Astrocyte (in vitro differentiated cells and primary cell): ENCODE measurements at regions not wholly inside any gene's neighbourhood (a gene's known extent, or its start where the extent isn't known, plus 50 kb on each side); places are given as distances from the start of the nearest gene placed in this dataset.

ENCODE experiments used
- DNase-seq: peaks from one replicate; pipeline ENCODE4 v3.0.0-alpha.2; 2010; ENCODE audit warnings: low read depth
- FAIRE-seq: peaks from 2 replicates; lab custom pipeline; 2011; peaks lifted over from hg19 to GRCh38; lab: Jason Lieb, UNC
- H2AFZ ChIP-seq: 2 replicates; pipeline ENCODE4 v1.6.0; 2012; ENCODE audit warnings: low read depth, low read length, inconsistent platforms
- H3K27ac ChIP-seq: 2 replicates; pipeline ENCODE4 v1.5.1; 2011; ENCODE audit warnings: low read depth, low read length, inconsistent platforms
- H3K27me3 ChIP-seq: 2 replicates; pipeline ENCODE4 v1.6.0; 2011; ENCODE audit warnings: low read length, inconsistent platforms; ENCODE audit not compliant: insufficient read depth
- H3K36me3 ChIP-seq: 2 replicates; pipeline ENCODE4 v1.5.1; 2011; ENCODE audit warnings: low read length, inconsistent platforms; ENCODE audit not compliant: insufficient read depth
- H3K4me1 ChIP-seq: 2 replicates; pipeline ENCODE4 v1.5.1; 2011; ENCODE audit warnings: low read length, inconsistent platforms; ENCODE audit not compliant: insufficient read depth
- H3K4me2 ChIP-seq: 2 replicates; pipeline ENCODE4 v1.6.0; 2012; ENCODE audit warnings: low read length, inconsistent platforms
- H3K4me3 ChIP-seq: 2 replicates; pipeline ENCODE4 v1.5.1; 2011; ENCODE audit warnings: low read depth, mild to moderate bottlenecking, low read length, inconsistent platforms; ENCODE audit not compliant: insufficient read depth
- H3K79me2 ChIP-seq: 2 replicates; pipeline ENCODE4 v1.6.0; 2012; ENCODE audit warnings: mild to moderate bottlenecking, low read length, inconsistent platforms; ENCODE audit not compliant: insufficient read depth
- H3K9ac ChIP-seq: 2 replicates; pipeline ENCODE4 v1.6.0; 2012; ENCODE audit warnings: mild to moderate bottlenecking, low read length, inconsistent platforms
- H3K9me3 ChIP-seq: 2 replicates; pipeline ENCODE4 v1.5.1; 2012; ENCODE audit warnings: low read depth, mild to moderate bottlenecking, low read length, inconsistent platforms; ENCODE audit not compliant: insufficient read depth
- H4K20me1 ChIP-seq: 2 replicates; pipeline ENCODE4 v1.6.0; 2012; ENCODE audit warnings: low read length, inconsistent platforms; ENCODE audit not compliant: insufficient read depth
- H3K27ac Mint-ChIP-seq: one replicate; pipeline ENCODE4 v1.8.0; 2021; ENCODE audit warnings: mild to moderate bottlenecking, mixed read lengths; ENCODE audit not compliant: unreplicated experiment
- H3K27me3 Mint-ChIP-seq: one replicate; pipeline ENCODE4 v1.8.0; 2021; ENCODE audit warnings: low read depth, mixed read lengths; ENCODE audit not compliant: unreplicated experiment
- H3K36me3 Mint-ChIP-seq: one replicate; pipeline ENCODE4 v1.8.0; 2021; ENCODE audit warnings: low read depth, mixed read lengths; ENCODE audit not compliant: unreplicated experiment
- H3K4me1 Mint-ChIP-seq: one replicate; pipeline ENCODE4 v1.8.0; 2021; ENCODE audit warnings: low read depth, mixed read lengths; ENCODE audit not compliant: unreplicated experiment
- H3K4me3 Mint-ChIP-seq: one replicate; pipeline ENCODE4 v1.8.0; 2021; ENCODE audit warnings: mild to moderate bottlenecking, moderate library complexity, mixed read lengths; ENCODE audit not compliant: unreplicated experiment
- H3K9me3 Mint-ChIP-seq: one replicate; pipeline ENCODE4 v1.8.0; 2021; ENCODE audit warnings: mild to moderate bottlenecking, mixed read lengths; ENCODE audit not compliant: unreplicated experiment
- CTCF ChIP-seq: IDR thresholded peaks from 2 replicates; pipeline ENCODE4 v1.5.1; 2011; ENCODE audit warnings: low read depth, mild to moderate bottlenecking, inconsistent platforms, low read length, moderate library complexity; ENCODE audit not compliant: insufficient read depth
- EZH2 ChIP-seq: IDR thresholded peaks from 2 replicates; pipeline ENCODE4 v1.6.1; 2012; ENCODE audit warnings: mild to moderate bottlenecking, low read length, inconsistent platforms; ENCODE audit not compliant: insufficient read depth

DNA sequence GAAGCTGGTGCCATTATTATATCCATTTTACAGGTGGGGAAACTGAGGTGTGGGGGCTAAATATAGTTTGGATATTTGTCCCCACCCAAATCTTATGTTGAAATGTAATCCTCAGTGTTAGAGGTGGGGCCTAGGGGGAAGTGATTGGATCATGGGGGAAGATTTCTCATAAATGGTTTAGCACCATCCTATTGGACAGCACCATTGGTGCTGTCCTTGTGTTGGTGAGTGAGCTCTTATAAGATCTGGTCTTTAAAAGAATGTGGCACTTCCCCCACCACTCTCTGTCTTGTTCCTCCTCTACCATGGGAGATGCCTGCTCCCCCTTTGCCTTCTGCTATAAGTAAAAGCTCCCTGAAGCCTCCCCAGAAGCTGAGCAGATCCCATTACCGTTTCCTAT lies 119.8 kb upstream of the SEC14L1 start:
- no peaks in the 10 kb centered on the region for H3K36me3 ChIP-seq
- H3K27ac ChIP-seq: no peak overlapping the region
- no peak for TF ChIP-seq CTCF
- no peak for TF ChIP-seq EZH2
- FAIRE-seq: no peak
- peaks cover 3% of the 10 kb centered on the region for H3K27me3 ChIP-seq
- H3K9ac ChIP-seq: no peak overlapping the region
- Mint-ChIP-seq H3K27ac (no peak overlapping the region), H3K27me3 (peaks cover 4% of the 10 kb centered on the region), H3K4me1 (no peaks in the 10 kb centered on the region), H3K4me3 (no peak overlapping the region), H3K36me3 (peaks cover 1% of the 10 kb centered on the region), H3K9me3 (peaks cover 2% of the 10 kb centered on the region)
- no peak overlapping the region for H2AFZ ChIP-seq
- no peak overlapping the region for H3K4me3 ChIP-seq
- H3K79me2 ChIP-seq: no peaks in the 10 kb centered on the region
- H3K4me2 ChIP-seq: no peak overlapping the region
- no peaks in the 10 kb centered on the region for H3K4me1 ChIP-seq
- no peaks in the 10 kb centered on the region for H3K9me3 ChIP-seq
- H4K20me1 ChIP-seq: no peaks in the 10 kb centered on the region
- no peak for DNase-seq

DNA sequence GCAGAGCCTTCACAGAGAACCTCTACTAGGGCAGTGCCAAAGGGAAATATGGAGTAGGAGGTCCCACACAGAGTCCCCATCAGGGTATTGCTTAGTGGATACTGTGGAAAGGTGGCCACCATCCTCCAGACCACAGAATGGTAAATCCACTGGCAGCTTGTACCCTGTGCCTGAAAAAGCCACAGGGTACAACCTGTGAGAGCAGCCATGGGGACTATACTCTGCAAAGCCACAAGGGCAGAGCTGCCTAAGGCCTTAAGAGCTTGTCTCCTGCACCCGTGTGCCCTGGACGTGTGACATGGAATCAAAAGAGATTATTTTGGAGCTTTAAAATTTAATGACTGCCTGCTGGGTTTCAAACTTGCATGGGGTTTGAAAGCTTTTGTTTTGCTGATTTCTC lies 118.0 kb upstream of the SEC14L1 start:
- Mint-ChIP-seq H3K9me3 (peaks cover 10% of the 10 kb centered on the region), H3K27ac (no peak overlapping the region), H3K4me1 (no peaks in the 10 kb centered on the region), H3K36me3 (peaks cover 1% of the 10 kb centered on the region), H3K4me3 (no peak overlapping the region), H3K27me3 (peaks cover 8% of the 10 kb centered on the region)
- no peaks in the 10 kb centered on the region for H3K36me3 ChIP-seq
- H3K4me1 ChIP-seq: no peaks in the 10 kb centered on the region
- H3K27ac ChIP-seq: no peak overlapping the region
- no peaks in the 10 kb centered on the region for H3K9me3 ChIP-seq
- FAIRE-seq (no peak), DNase-seq (no peak)
- no peak for TF ChIP-seq CTCF
- no peak for TF ChIP-seq EZH2
- no peaks in the 10 kb centered on the region for H4K20me1 ChIP-seq
- peaks cover 6% of the 10 kb centered on the region for H3K27me3 ChIP-seq
- no peak overlapping the region for H2AFZ ChIP-seq
- H3K9ac ChIP-seq: no peak overlapping the region
- no peaks in the 10 kb centered on the region for H3K79me2 ChIP-seq
- H3K4me2 ChIP-seq: no peak overlapping the region
- no peak overlapping the region for H3K4me3 ChIP-seq

DNA sequence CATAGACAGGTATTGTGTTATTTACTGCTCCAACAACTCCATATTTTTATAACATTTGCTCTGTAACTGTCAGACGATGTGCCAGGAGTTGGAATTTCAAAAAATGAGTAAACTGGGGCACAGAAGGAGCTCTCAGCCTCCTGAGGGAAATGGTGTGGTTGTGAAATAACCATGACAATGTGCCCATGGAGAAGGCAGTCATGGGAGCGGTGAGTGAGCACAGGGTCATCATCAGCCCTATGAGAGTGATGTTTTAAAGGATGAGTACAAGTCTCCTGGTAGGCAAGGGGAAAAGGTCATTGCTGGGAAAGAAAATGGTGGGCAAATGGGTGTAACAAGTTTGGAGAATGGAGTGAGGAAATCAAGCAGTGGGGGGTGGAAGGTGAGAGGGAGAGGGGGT lies 115.0 kb upstream of the SEC14L1 start:
- Histone ChIP-seq H2AFZ (no peak overlapping the region), H4K20me1 (no peaks in the 10 kb centered on the region), H3K4me3 (no peak overlapping the region), H3K27ac (no peak overlapping the region), H3K9me3 (peaks cover 3% of the 10 kb centered on the region), H3K36me3 (no peaks in the 10 kb centered on the region), H3K4me1 (no peaks in the 10 kb centered on the region), H3K79me2 (no peaks in the 10 kb centered on the region), H3K27me3 (peaks cover 6% of the 10 kb centered on the region), H3K9ac (no peak overlapping the region), H3K4me2 (no peak overlapping the region)
- H3K4me3 Mint-ChIP-seq: no peak overlapping the region
- H3K27ac Mint-ChIP-seq: no peak overlapping the region
- FAIRE-seq: no peak
- peaks cover 16% of the 10 kb centered on the region for H3K9me3 Mint-ChIP-seq
- no peak for TF ChIP-seq EZH2
- no peak for TF ChIP-seq CTCF
- peaks cover 1% of the 10 kb centered on the region for H3K36me3 Mint-ChIP-seq
- H3K27me3 Mint-ChIP-seq: peaks cover 13% of the 10 kb centered on the region
- H3K4me1 Mint-ChIP-seq: no peaks in the 10 kb centered on the region
- DNase-seq: no peak
